Fibroblast of lung (primary cell): ENCODE measurements at regions not wholly inside any gene's neighbourhood (a gene's known extent, or its start where the extent isn't known, plus 50 kb on each side); places are given as distances from the start of the nearest gene placed in this dataset.

Experiments used
- DNase-seq, 2 donors: peaks; one replicate each; pipeline versions ENCODE4 v3.0.0 to v3.0.0-alpha.2; 2010; ENCODE audit warnings: low read depth in 2 of 2
- H2AFZ ChIP-seq: 2 replicates; pipeline ENCODE4 v1.5.1; 2012; ENCODE audit warnings: low read length, control low read depth, inconsistent platforms
- H3K27ac ChIP-seq: 2 replicates; pipeline ENCODE4 v1.5.1; 2011; ENCODE audit warnings: low read length, control low read depth; ENCODE audit not compliant: insufficient read depth
- H3K27me3 ChIP-seq: 2 replicates; pipeline ENCODE4 v1.5.1; 2011; ENCODE audit warnings: mild to moderate bottlenecking, low read length; ENCODE audit not compliant: control insufficient read depth, insufficient read depth
- H3K36me3 ChIP-seq: 2 replicates; pipeline ENCODE4 v1.5.1; 2011; ENCODE audit warnings: low read length; ENCODE audit not compliant: control insufficient read depth, insufficient read depth
- H3K4me1 ChIP-seq: 2 replicates; pipeline ENCODE4 v1.5.1; 2011; ENCODE audit warnings: low read length; ENCODE audit not compliant: control insufficient read depth, insufficient read depth; ENCODE audit errors: extremely low read depth
- H3K4me2 ChIP-seq: 2 replicates; pipeline ENCODE4 v1.5.1; 2011; ENCODE audit warnings: low read length, control low read depth; ENCODE audit not compliant: insufficient read depth; ENCODE audit errors: extremely low read depth
- H3K4me3 ChIP-seq, 4 experiments: fragments of 200-600 bp in 1 of 4; sonication (generic) in 1 of 4; replicated peaks in 1 of 4; 2 replicates each; pipeline ENCODE4 v1.5.1; 2011 to 2016; ENCODE audit warnings: low read length in 4 of 4, low read depth in 3 of 4, mild to moderate bottlenecking in 3 of 4, control low read depth in 2 of 4, inconsistent platforms in 1 of 4, mixed read lengths in 1 of 4; ENCODE audit not compliant: insufficient read depth in 1 of 4; ENCODE audit errors: control extremely low read depth in 1 of 4
- H3K79me2 ChIP-seq: 2 replicates; pipeline ENCODE4 v1.5.1; 2012; ENCODE audit warnings: mild to moderate bottlenecking, low read length, inconsistent platforms; ENCODE audit not compliant: control insufficient read depth, insufficient read depth
- H3K9ac ChIP-seq: 2 replicates; pipeline ENCODE4 v1.5.1; 2011; ENCODE audit warnings: mild to moderate bottlenecking, low read length, control low read depth; ENCODE audit not compliant: insufficient read depth
- H3K9me3 ChIP-seq: 2 replicates; pipeline ENCODE4 v1.5.1; 2012; ENCODE audit warnings: low read depth, low read length; ENCODE audit not compliant: control insufficient read depth, insufficient read depth
- H4K20me1 ChIP-seq: 2 replicates; pipeline ENCODE4 v1.5.1; 2011; ENCODE audit warnings: low read length; ENCODE audit not compliant: control insufficient read depth, insufficient read depth; ENCODE audit errors: extremely low read depth
- CTCF ChIP-seq, 2 donors: IDR thresholded peaks in 1 of 2; conservative IDR thresholded peaks in 1 of 2; 1 replicate in 1 of 2; 2 replicates in 1 of 2; pipeline ENCODE4 v1.5.1; 2011 to 2012; ENCODE audit warnings: low read length in 2 of 2, control low read depth in 1 of 2, inconsistent platforms in 1 of 2, low read depth in 1 of 2, mild to moderate bottlenecking in 1 of 2
- EZH2 ChIP-seq: IDR thresholded peaks from 2 replicates; pipeline ENCODE4 v1.5.1; 2012; ENCODE audit warnings: low read length, control low read depth, mild to moderate bottlenecking; ENCODE audit errors: missing control alignments

- Histone ChIP-seq H3K27ac (peak overlapping the region; percentile 49), H2AFZ (no peak overlapping the region), H3K9me3 (no peaks in the 10 kb centered on the region), H3K4me3 (no peak overlapping the region), H3K27me3 (no peaks in the 10 kb centered on the region), H3K4me1 (peaks cover 20% of the 10 kb centered on the region), H3K9ac (no peak overlapping the region), H4K20me1 (no peaks in the 10 kb centered on the region), H3K4me2 (no peak overlapping the region), H3K36me3 (no peaks in the 10 kb centered on the region), H3K79me2 (no peaks in the 10 kb centered on the region)
- TF ChIP-seq CTCF (conservative IDR thresholded peaks at IDR 0.05 in 1 of 2, IDR thresholded peaks at IDR 0.05 in 1 of 2; ENCODE audit: low read depth in 1 of 2, low read length in 2 of 2) (no peak), EZH2 (no peak)
- DNase-seq, result peak; percentile 74 to 99
These were observed 204.4 kb downstream of the ADAMTS15 start for GRCh38 chr11:130652671-130653335.

- H3K4me2 ChIP-seq, result peak overlapping the region; percentile 63
- H3K9ac ChIP-seq, result no peak overlapping the region
- no peaks in the 10 kb centered on the region for H3K9me3 ChIP-seq
- DNase-seq, result peak; percentile 65 to 66
- H3K27ac ChIP-seq, result peak overlapping the region; percentile 8
- TF ChIP-seq EZH2 (no peak), CTCF (conservative IDR thresholded peaks at IDR 0.05 in 1 of 2, IDR thresholded peaks at IDR 0.05 in 1 of 2; ENCODE audit: low read depth in 1 of 2, low read length in 2 of 2) (no peak)
- no peaks in the 10 kb centered on the region for H4K20me1 ChIP-seq
- H3K79me2 ChIP-seq, result no peaks in the 10 kb centered on the region
- H3K36me3 ChIP-seq, result no peaks in the 10 kb centered on the region
- H2AFZ ChIP-seq, result no peak overlapping the region
- H3K4me1 ChIP-seq, result peaks cover 20% of the 10 kb centered on the region
- H3K4me3 ChIP-seq, result no peak overlapping the region
- no peaks in the 10 kb centered on the region for H3K27me3 ChIP-seq
These were observed 205.6 kb downstream of the ADAMTS15 start for GRCh38 chr11:130653838-130654636.

GRCh38 chr11:130655300-130655699 is 206.9 kb downstream of the ADAMTS15 start:
- no peaks in the 10 kb centered on the region for H3K27me3 ChIP-seq
- H3K27ac ChIP-seq, result no peak overlapping the region
- no peaks in the 10 kb centered on the region for H4K20me1 ChIP-seq
- H3K36me3 ChIP-seq, result no peaks in the 10 kb centered on the region
- DNase-seq, result no peak
- H3K4me2 ChIP-seq, result no peak overlapping the region
- no peak overlapping the region for H3K4me3 ChIP-seq
- TF ChIP-seq EZH2 (no peak), CTCF (conservative IDR thresholded peaks at IDR 0.05 in 1 of 2, IDR thresholded peaks at IDR 0.05 in 1 of 2; ENCODE audit: low read depth in 1 of 2, low read length in 2 of 2) (no peak)
- H3K79me2 ChIP-seq, result no peaks in the 10 kb centered on the region
- no peak overlapping the region for H2AFZ ChIP-seq
- no peaks in the 10 kb centered on the region for H3K9me3 ChIP-seq
- peaks cover 20% of the 10 kb centered on the region for H3K4me1 ChIP-seq
- no peak overlapping the region for H3K9ac ChIP-seq
